ENCODE measurements at regions not wholly inside any gene's neighbourhood (a gene's known extent, or its start where the extent isn't known, plus 50 kb on each side); places are given as distances from the start of the nearest gene placed in this dataset.

GRCh38 chr5:171632616-171633015, 153.0 kb upstream of the SMIM23 start:
- no peak for DNase-seq

- DNase-seq = no peak
Observed at GRCh38 chr5:171633776-171634470, 151.7 kb upstream of the SMIM23 start.

- DNase-seq = no peak
Observed at GRCh38 chr5:171634511-171634910, 151.1 kb upstream of the SMIM23 start.

- DNase-seq = no peak
Observed at GRCh38 chr5:171635028-171635427, 150.6 kb upstream of the SMIM23 start.

GRCh38 chr5:171635561-171636245, 149.9 kb upstream of the SMIM23 start:
- DNase-seq = no peak

GRCh38 chr5:171637811-171638210, 147.8 kb upstream of the SMIM23 start:
- no peak for DNase-seq

GRCh38 chr5:171639205-171639621, 146.4 kb upstream of the SMIM23 start:
- DNase-seq = no peak

GRCh38 chr5:171639966-171640365, 145.7 kb upstream of the SMIM23 start:
- DNase-seq = no peak

GRCh38 chr5:171640480-171640879, 145.1 kb upstream of the SMIM23 start:
- DNase-seq = no peak

GRCh38 chr5:171641891-171642290, 143.7 kb upstream of the SMIM23 start:
- DNase-seq = no peak

GRCh38 chr5:171642894-171643293, 142.7 kb upstream of the SMIM23 start:
- DNase-seq = no peak

GRCh38 chr5:171644536-171644935, 141.1 kb upstream of the SMIM23 start:
- DNase-seq = no peak

- DNase-seq = no peak
Observed at GRCh38 chr5:171646102-171647042, 139.2 kb upstream of the SMIM23 start.

- no peak for DNase-seq
Observed at GRCh38 chr5:171647043-171647903, 138.3 kb upstream of the SMIM23 start.

GRCh38 chr5:171647904-171648260, 137.7 kb upstream of the SMIM23 start:
- no peak for DNase-seq

- no peak for DNase-seq
Observed at GRCh38 chr5:171648279-171649074, 137.1 kb upstream of the SMIM23 start.

- no peak for DNase-seq
Observed at GRCh38 chr5:171649075-171649401, 136.6 kb upstream of the SMIM23 start.

GRCh38 chr5:171650597-171650996, 135.0 kb upstream of the SMIM23 start:
- no peak for DNase-seq

- DNase-seq = no peak
Observed at GRCh38 chr5:171651102-171651501, 134.5 kb upstream of the SMIM23 start.

GRCh38 chr5:171654881-171655280, 130.7 kb upstream of the SMIM23 start:
- DNase-seq = no peak

GRCh38 chr5:171657473-171657872, 128.1 kb upstream of the SMIM23 start:
- DNase-seq = no peak

- DNase-seq = no peak
Observed at GRCh38 chr5:171659896-171660295, 125.7 kb upstream of the SMIM23 start.
